Liver (tissue), 8 donors: ENCODE measurements at regions not wholly inside any gene's neighbourhood (a gene's known extent, or its start where the extent isn't known, plus 50 kb on each side); places are given as distances from the start of the nearest gene placed in this dataset.

Experiments used
- DNase-seq: peaks from one replicate; pipeline ENCODE4 v3.0.0-alpha.2; 2017; ENCODE audit warnings: low spot score
- H3K27ac ChIP-seq, 2 donors: one replicate each; pipeline ENCODE4 v1.7.0; 2013; ENCODE audit warnings: inconsistent platforms in 2 of 2, low read length in 2 of 2, control low read depth in 1 of 2, low read depth in 1 of 2, mild to moderate bottlenecking in 1 of 2
- H3K27me3 ChIP-seq, 4 donors: one replicate each; pipeline versions ENCODE4 v1.6.1 to v1.7.0; 2013; ENCODE audit warnings: low read length in 3 of 4, inconsistent platforms in 1 of 4, mild to moderate bottlenecking in 1 of 4, moderate library complexity in 1 of 4; ENCODE audit not compliant: control insufficient read depth in 4 of 4, insufficient read depth in 4 of 4
- H3K36me3 ChIP-seq, 4 donors: one replicate each; pipeline versions ENCODE4 v1.6.1 to v1.7.0; 2013; ENCODE audit warnings: low read length in 3 of 4, mild to moderate bottlenecking in 3 of 4, low read depth in 1 of 4, moderate library complexity in 1 of 4; ENCODE audit not compliant: control insufficient read depth in 4 of 4, insufficient read depth in 3 of 4
- H3K4me1 ChIP-seq, 4 donors: one replicate each; pipeline versions ENCODE4 v1.6.1 to v1.7.0; 2013; ENCODE audit warnings: low read length in 3 of 4, mild to moderate bottlenecking in 3 of 4, moderate library complexity in 1 of 4; ENCODE audit not compliant: control insufficient read depth in 4 of 4, insufficient read depth in 4 of 4
- H3K4me3 ChIP-seq, 3 donors: one replicate each; pipeline versions ENCODE4 v1.6.1 to v1.7.0; 2013; ENCODE audit warnings: low read length in 3 of 3, control low read depth in 1 of 3, low read depth in 1 of 3, mild to moderate bottlenecking in 1 of 3
- H3K9ac ChIP-seq, 2 donors: one replicate each; pipeline ENCODE4 v1.7.0; 2013; ENCODE audit warnings: low read length in 2 of 2, mild to moderate bottlenecking in 2 of 2, moderate library complexity in 2 of 2, control low read depth in 1 of 2, low read depth in 1 of 2
- H3K9me3 ChIP-seq, 4 donors: one replicate each; pipeline versions ENCODE4 v1.6.1 to v1.7.0; 2013; ENCODE audit warnings: low read length in 3 of 4; ENCODE audit not compliant: control insufficient read depth in 4 of 4
- EGR1 ChIP-seq, 2 donors: IDR thresholded peaks; 2 replicates each; pipeline ENCODE4 v1.6.1; 2016 to 2018; ENCODE audit warnings: antibody characterized with exemption in 2 of 2, low read depth in 2 of 2
- FOXA1 ChIP-seq: IDR thresholded peaks from 2 replicates; pipeline ENCODE4 v1.6.1; 2016; ENCODE audit warnings: antibody characterized with exemption
- FOXA2 ChIP-seq: IDR thresholded peaks from 2 replicates; pipeline ENCODE4 v1.6.1; 2016; ENCODE audit warnings: antibody characterized with exemption
- HNF4G ChIP-seq: IDR thresholded peaks from 2 replicates; pipeline ENCODE4 v1.6.1; 2016; ENCODE audit warnings: antibody characterized with exemption
- JUND ChIP-seq, 2 donors: IDR thresholded peaks; 2 replicates each; pipeline ENCODE4 v1.6.1; 2016; ENCODE audit warnings: antibody characterized with exemption in 2 of 2
- NR2F2 ChIP-seq: IDR thresholded peaks from 2 replicates; pipeline ENCODE4 v1.6.1; 2016; ENCODE audit warnings: antibody characterized with exemption
- RAD21 ChIP-seq, 2 donors: IDR thresholded peaks; 2 replicates each; pipeline ENCODE4 v1.6.1; 2016; ENCODE audit warnings: antibody characterized with exemption in 2 of 2, mild to moderate bottlenecking in 2 of 2
- RXRA ChIP-seq, 2 donors: IDR thresholded peaks; 2 replicates each; pipeline ENCODE4 v1.6.1; 2017 to 2018; ENCODE audit warnings: antibody characterized with exemption in 2 of 2, mild to moderate bottlenecking in 1 of 2
- SP1 ChIP-seq: IDR thresholded peaks from 2 replicates; pipeline ENCODE4 v1.6.1; 2018; ENCODE audit warnings: antibody characterized with exemption, mild to moderate bottlenecking
- TAF1 ChIP-seq: conservative IDR thresholded peaks from 2 replicates; pipeline ENCODE4 v1.6.1; 2016; ENCODE audit warnings: antibody characterized with exemption, mild to moderate bottlenecking
- YY1 ChIP-seq: IDR thresholded peaks from 2 replicates; pipeline ENCODE4 v1.6.1; 2016; ENCODE audit warnings: antibody characterized with exemption, mild to moderate bottlenecking
- WGBS: extraction: QIAGEN DNeasy Blood & Tissue Kit; methylation state at CpG from one replicate; pipeline ENCODE4 v1.1.7; 2013; 5-methylcytosine and 5-hydroxymethylcytosine counted together
- TF ChIP-seq, protein P1 (sequence below): IDR thresholded peaks from 2 replicates; pipeline ENCODE4 v1.6.1; 2016; ENCODE audit warnings: antibody characterized with exemption
- TF ChIP-seq, protein P2 (sequence below): fragments of 150-350 bp; IDR thresholded peaks from 2 replicates; pipeline ENCODE4 v1.5.1; 2017; ENCODE audit warnings: improper control_type of control experiment, low read depth, low read length; ENCODE audit not compliant: missing input control
- TF ChIP-seq, protein P3 (sequence below): IDR thresholded peaks from 2 replicates; pipeline ENCODE4 v1.6.1; 2016; ENCODE audit warnings: antibody characterized with exemption
- TF ChIP-seq, protein P4 (sequence below): IDR thresholded peaks from 2 replicates; pipeline ENCODE4 v1.6.1; 2016; ENCODE audit warnings: antibody characterized with exemption
- TF ChIP-seq, protein P5 (sequence below): IDR thresholded peaks from 2 replicates; pipeline ENCODE4 v1.6.1; 2016; ENCODE audit warnings: antibody characterized with exemption, mild to moderate bottlenecking
- donor health status: healthy.
- donor health status: healthy.
- donor health status: healthy.
- donor health status: healthy.
- donor health status: healthy.

DNA sequence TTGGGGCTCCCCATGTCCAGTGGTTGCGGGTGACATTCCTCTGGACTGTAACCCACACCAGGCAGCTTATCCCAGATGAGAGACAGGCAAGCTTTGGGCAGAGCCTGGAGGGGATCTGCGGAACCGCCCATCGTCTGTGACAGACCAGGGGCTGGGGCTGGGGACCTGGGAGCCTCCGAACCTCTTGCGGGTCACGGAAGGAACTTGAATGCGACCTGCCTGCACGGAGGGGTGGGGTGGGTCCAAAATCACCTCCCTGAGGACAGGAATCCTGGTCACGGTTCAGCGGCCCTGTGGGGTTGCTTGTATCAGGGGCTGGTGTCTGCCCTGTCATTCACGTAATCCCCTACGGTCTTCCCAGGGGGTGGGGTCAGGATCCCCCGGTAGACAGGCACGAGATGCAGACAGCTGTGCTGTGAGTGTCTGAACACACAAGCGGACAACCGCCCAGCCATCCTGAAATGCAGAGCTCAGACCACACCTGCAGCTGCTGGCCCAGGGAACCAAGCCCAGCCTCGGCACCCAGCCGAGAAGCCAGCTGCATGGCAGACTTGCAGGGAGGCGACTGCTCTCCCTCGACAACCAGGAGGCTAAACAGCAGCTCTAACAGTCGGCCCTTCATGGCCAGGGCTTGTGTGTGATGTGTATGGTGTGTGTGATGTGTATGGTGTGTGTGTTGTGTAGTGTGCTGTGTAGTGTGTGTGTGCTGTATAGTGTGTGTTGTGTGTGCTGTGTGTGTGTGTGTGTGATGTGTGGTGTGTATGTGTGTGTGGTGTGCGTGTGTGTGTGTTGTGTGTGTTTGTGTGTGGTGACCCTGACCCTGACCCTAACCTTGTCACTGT is 105.9 kb upstream of the ADRA2C start:
- no peaks in the 10 kb centered on the region for H3K36me3 ChIP-seq
- H3K4me3 ChIP-seq: no peak overlapping the region
- H3K27me3 ChIP-seq: peaks cover 0 to 2% (median 0%) of the 10 kb centered on the region in 4 donors
- no peaks in the 10 kb centered on the region for H3K4me1 ChIP-seq
- no peak for DNase-seq
- H3K9me3 ChIP-seq: no peaks in the 10 kb centered on the region
- no peak overlapping the region for H3K27ac ChIP-seq
- TF ChIP-seq FOXA2 (no peak), HNF4G (no peak), JUND (IDR thresholded peaks at IDR 0.05) (no peak), YY1 (no peak), SP1 (no peak), RAD21 (IDR thresholded peaks at IDR 0.05) (no peak), NR2F2 (no peak), TAF1 (no peak), RXRA (IDR thresholded peaks at IDR 0.05) (no peak), EGR1 (IDR thresholded peaks at IDR 0.05; ENCODE audit: low read depth in 2 of 2) (no peak), FOXA1 (no peak)
- TF ChIP-seq, protein P1, sequence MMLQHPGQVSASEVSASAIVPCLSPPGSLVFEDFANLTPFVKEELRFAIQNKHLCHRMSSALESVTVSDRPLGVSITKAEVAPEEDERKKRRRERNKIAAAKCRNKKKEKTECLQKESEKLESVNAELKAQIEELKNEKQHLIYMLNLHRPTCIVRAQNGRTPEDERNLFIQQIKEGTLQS: no peak
- TF ChIP-seq, protein P2, sequence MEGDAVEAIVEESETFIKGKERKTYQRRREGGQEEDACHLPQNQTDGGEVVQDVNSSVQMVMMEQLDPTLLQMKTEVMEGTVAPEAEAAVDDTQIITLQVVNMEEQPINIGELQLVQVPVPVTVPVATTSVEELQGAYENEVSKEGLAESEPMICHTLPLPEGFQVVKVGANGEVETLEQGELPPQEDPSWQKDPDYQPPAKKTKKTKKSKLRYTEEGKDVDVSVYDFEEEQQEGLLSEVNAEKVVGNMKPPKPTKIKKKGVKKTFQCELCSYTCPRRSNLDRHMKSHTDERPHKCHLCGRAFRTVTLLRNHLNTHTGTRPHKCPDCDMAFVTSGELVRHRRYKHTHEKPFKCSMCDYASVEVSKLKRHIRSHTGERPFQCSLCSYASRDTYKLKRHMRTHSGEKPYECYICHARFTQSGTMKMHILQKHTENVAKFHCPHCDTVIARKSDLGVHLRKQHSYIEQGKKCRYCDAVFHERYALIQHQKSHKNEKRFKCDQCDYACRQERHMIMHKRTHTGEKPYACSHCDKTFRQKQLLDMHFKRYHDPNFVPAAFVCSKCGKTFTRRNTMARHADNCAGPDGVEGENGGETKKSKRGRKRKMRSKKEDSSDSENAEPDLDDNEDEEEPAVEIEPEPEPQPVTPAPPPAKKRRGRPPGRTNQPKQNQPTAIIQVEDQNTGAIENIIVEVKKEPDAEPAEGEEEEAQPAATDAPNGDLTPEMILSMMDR: no peak
- TF ChIP-seq, protein P3, sequence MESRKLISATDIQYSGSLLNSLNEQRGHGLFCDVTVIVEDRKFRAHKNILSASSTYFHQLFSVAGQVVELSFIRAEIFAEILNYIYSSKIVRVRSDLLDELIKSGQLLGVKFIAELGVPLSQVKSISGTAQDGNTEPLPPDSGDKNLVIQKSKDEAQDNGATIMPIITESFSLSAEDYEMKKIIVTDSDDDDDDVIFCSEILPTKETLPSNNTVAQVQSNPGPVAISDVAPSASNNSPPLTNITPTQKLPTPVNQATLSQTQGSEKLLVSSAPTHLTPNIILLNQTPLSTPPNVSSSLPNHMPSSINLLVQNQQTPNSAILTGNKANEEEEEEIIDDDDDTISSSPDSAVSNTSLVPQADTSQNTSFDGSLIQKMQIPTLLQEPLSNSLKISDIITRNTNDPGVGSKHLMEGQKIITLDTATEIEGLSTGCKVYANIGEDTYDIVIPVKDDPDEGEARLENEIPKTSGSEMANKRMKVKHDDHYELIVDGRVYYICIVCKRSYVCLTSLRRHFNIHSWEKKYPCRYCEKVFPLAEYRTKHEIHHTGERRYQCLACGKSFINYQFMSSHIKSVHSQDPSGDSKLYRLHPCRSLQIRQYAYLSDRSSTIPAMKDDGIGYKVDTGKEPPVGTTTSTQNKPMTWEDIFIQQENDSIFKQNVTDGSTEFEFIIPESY: no peak
- TF ChIP-seq, protein P4, sequence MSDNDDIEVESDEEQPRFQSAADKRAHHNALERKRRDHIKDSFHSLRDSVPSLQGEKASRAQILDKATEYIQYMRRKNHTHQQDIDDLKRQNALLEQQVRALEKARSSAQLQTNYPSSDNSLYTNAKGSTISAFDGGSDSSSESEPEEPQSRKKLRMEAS: no peak
- TF ChIP-seq, protein P5, sequence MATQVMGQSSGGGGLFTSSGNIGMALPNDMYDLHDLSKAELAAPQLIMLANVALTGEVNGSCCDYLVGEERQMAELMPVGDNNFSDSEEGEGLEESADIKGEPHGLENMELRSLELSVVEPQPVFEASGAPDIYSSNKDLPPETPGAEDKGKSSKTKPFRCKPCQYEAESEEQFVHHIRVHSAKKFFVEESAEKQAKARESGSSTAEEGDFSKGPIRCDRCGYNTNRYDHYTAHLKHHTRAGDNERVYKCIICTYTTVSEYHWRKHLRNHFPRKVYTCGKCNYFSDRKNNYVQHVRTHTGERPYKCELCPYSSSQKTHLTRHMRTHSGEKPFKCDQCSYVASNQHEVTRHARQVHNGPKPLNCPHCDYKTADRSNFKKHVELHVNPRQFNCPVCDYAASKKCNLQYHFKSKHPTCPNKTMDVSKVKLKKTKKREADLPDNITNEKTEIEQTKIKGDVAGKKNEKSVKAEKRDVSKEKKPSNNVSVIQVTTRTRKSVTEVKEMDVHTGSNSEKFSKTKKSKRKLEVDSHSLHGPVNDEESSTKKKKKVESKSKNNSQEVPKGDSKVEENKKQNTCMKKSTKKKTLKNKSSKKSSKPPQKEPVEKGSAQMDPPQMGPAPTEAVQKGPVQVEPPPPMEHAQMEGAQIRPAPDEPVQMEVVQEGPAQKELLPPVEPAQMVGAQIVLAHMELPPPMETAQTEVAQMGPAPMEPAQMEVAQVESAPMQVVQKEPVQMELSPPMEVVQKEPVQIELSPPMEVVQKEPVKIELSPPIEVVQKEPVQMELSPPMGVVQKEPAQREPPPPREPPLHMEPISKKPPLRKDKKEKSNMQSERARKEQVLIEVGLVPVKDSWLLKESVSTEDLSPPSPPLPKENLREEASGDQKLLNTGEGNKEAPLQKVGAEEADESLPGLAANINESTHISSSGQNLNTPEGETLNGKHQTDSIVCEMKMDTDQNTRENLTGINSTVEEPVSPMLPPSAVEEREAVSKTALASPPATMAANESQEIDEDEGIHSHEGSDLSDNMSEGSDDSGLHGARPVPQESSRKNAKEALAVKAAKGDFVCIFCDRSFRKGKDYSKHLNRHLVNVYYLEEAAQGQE: no peak
- no peak overlapping the region for H3K9ac ChIP-seq
- WGBS: 71% methylated on average over 23 of the region's 23 CpGs
